ENCODE measurements at regions not wholly inside any gene's neighbourhood (a gene's known extent, or its start where the extent isn't known, plus 50 kb on each side); places are given as distances from the start of the nearest gene placed in this dataset.

- no peak for TF ChIP-seq CTCF (optimal IDR thresholded peaks at IDR 0.05 in 1 of 3, IDR thresholded peaks at IDR 0.05 in 1 of 3, conservative IDR thresholded peaks at IDR 0.05 in 1 of 3; ENCODE audit: extremely low read depth in 1 of 3, insufficient read depth in 2 of 3, low read length in 3 of 3)
- TF ChIP-seq EZH2 (IDR thresholded peaks at IDR 0.05; ENCODE audit: low read length) = no peak
These were observed 242.3 kb upstream of the GRIA3 start for GRCh38 chrX:122941806-122942205.

Measured in keratinocyte (primary cell).